A549 (cell line): ENCODE measurements at regions not wholly inside any gene's neighbourhood (a gene's known extent, or its start where the extent isn't known, plus 50 kb on each side); places are given as distances from the start of the nearest gene placed in this dataset.

Experiments
- ATAC-seq, 2 experiments: fragments of 200-7000 bp in 1 of 2; fragments of >200 bp in 1 of 2; cut with Nextera tagmentation in 1 of 2; cut with Tn5 transposase in 1 of 2; 3 replicates each; pipeline versions ENCODE4 v1.8.0 to v1.9.1; 2018 to 2020; ENCODE audit warnings: mild to moderate bottlenecking in 1 of 2, moderate library complexity in 1 of 2
- CTCF ChIA-PET: fragments of 300-600 bp; sonication (Branson Sonifier 250); formaldehyde crosslinking; extraction: SDS; loops from one replicate; lab custom pipeline; 2021; ENCODE audit warnings: antibody characterized with exemption, inconsistent platforms; lab: Yijun Ruan, JAX
- POLR2A ChIA-PET: fragments of 350-600 bp; formaldehyde crosslinking; extraction: SDS; loops from one replicate; lab custom pipeline; 2021; ENCODE audit warnings: antibody characterized with exemption, inconsistent platforms; lab: Yijun Ruan, JAX
- DNase-seq, 2 experiments: peaks; one replicate each; pipeline versions ENCODE4 v3.0.0 to v3.0.0-alpha.2; 2011 to 2016; ENCODE audit warnings: low read depth in 1 of 2, low spot score in 1 of 2
- FAIRE-seq: peaks from 2 replicates; lab custom pipeline; 2011; peaks lifted over from hg19 to GRCh38; lab: Jason Lieb, UNC
- H3K27ac ChIP-seq, 2 experiments: fragments of >200 bp; sonication (Bioruptor Twin); formaldehyde crosslinking; 3 replicates each; pipeline ENCODE4 v1.5.1; 2016 to 2017
- H3K4me1 ChIP-seq: fragments of >200 bp; sonication (Bioruptor Twin); formaldehyde crosslinking; 3 replicates; pipeline ENCODE4 v1.6.1; 2016
- H3K4me2 ChIP-seq: fragments of >200 bp; sonication (Bioruptor Twin); formaldehyde crosslinking; 3 replicates; pipeline ENCODE4 v1.6.1; 2016
- H3K4me3 ChIP-seq: fragments of >200 bp; sonication (Bioruptor Twin); formaldehyde crosslinking; 3 replicates; pipeline ENCODE4 v1.5.1; 2016
- H3K9me3 ChIP-seq: fragments of >200 bp; sonication (Bioruptor Twin); formaldehyde crosslinking; 3 replicates; pipeline ENCODE4 v1.6.1; 2016
- BHLHE40 ChIP-seq: IDR thresholded peaks from 2 replicates; pipeline ENCODE4 v1.6.1; 2012; ENCODE audit warnings: low read depth, low read length, inconsistent platforms
- CBX8 ChIP-seq: fragments of 200-600 bp; sonication (generic); IDR thresholded peaks from 2 replicates; pipeline ENCODE4 v1.6.1; 2016
- FOXS1 ChIP-seq: fragments of 250-450 bp; sonication (Bioruptor Pico); IDR thresholded peaks from 2 replicates; pipeline ENCODE4 v1.5.0; 2020; ENCODE audit warnings: mild to moderate bottlenecking, moderate library complexity
- HDAC2 ChIP-seq: fragments of 200-600 bp; sonication (generic); IDR thresholded peaks from 2 replicates; pipeline ENCODE4 v1.6.1; 2016
- HEYL ChIP-seq: fragments of 250-450 bp; sonication (Bioruptor Pico); IDR thresholded peaks from 2 replicates; pipeline ENCODE4 v1.8.0; 2021; ENCODE audit warnings: mild to moderate bottlenecking, moderate library complexity
- HOXA7 ChIP-seq: fragments of 250-450 bp; sonication (Bioruptor Pico); IDR thresholded peaks from 2 replicates; pipeline ENCODE4 v1.5.0; 2020; ENCODE audit warnings: mild to moderate bottlenecking, moderate library complexity
- JUNB ChIP-seq: fragments of >200 bp; sonication (Bioruptor Twin); formaldehyde crosslinking; IDR thresholded peaks from 2 replicates; pipeline ENCODE4 v1.6.1; 2016
- MAFK ChIP-seq: fragments of 450-650 bp; IDR thresholded peaks from 2 replicates; pipeline ENCODE4 v1.6.1; 2014; ENCODE audit not compliant: partially characterized antibody
- MAZ ChIP-seq: fragments of 150-350 bp; IDR thresholded peaks from 2 replicates; pipeline ENCODE4 v1.6.1; 2014; ENCODE audit warnings: antibody characterized with exemption, low read depth, low read length, borderline replicate concordance
- NFE2L2 ChIP-seq: fragments of 150-350 bp; conservative IDR thresholded peaks from 2 replicates; pipeline ENCODE4 v1.6.1; 2014; ENCODE audit warnings: low read length
- RCOR1 ChIP-seq: fragments of 150-350 bp; IDR thresholded peaks from 2 replicates; pipeline ENCODE4 v1.6.1; 2014; ENCODE audit warnings: antibody characterized with exemption, low read length, low read depth
- TP53 ChIP-seq: fragments of 250-450 bp; sonication (Bioruptor Pico); IDR thresholded peaks from 2 replicates; pipeline ENCODE4 v1.5.0; 2021; ENCODE audit warnings: mild to moderate bottlenecking, moderate library complexity
- ZFP36 ChIP-seq: fragments of 450-650 bp; IDR thresholded peaks from 2 replicates; pipeline ENCODE4 v1.6.1; 2014; ENCODE audit warnings: borderline replicate concordance; ENCODE audit not compliant: partially characterized antibody
- WGBS: methylation state at CpG from one replicate; pipeline ENCODE4 v1.1.6; 2017; ENCODE audit errors: missing lambda C conversion rate; 5-methylcytosine and 5-hydroxymethylcytosine counted together
- TF ChIP-seq, protein P1 (sequence below): fragments of >200 bp; sonication (Bioruptor Twin); formaldehyde crosslinking; IDR thresholded peaks from 3 replicates; pipeline ENCODE4 v1.6.1; 2016
- TF ChIP-seq, protein P2 (sequence below): fragments of >200 bp; sonication (Bioruptor Twin); formaldehyde crosslinking; IDR thresholded peaks from 3 replicates; pipeline ENCODE4 v1.5.1; 2016
- TF ChIP-seq, protein P3 (sequence below): fragments of 200-600 bp; sonication (generic); IDR thresholded peaks from 2 replicates; pipeline ENCODE4 v1.6.1; 2016; ENCODE audit warnings: antibody characterized with exemption, mild to moderate bottlenecking, moderate library complexity
- TF ChIP-seq, protein P4 (sequence below): fragments of 250-450 bp; sonication (Bioruptor Pico); IDR thresholded peaks from 2 replicates; pipeline ENCODE4 v1.5.0; 2021; ENCODE audit warnings: mild to moderate bottlenecking, moderate library complexity, borderline replicate concordance
- TF ChIP-seq, protein P5 (sequence below): IDR thresholded peaks from 2 replicates; pipeline ENCODE4 v1.6.1; 2012

DNA sequence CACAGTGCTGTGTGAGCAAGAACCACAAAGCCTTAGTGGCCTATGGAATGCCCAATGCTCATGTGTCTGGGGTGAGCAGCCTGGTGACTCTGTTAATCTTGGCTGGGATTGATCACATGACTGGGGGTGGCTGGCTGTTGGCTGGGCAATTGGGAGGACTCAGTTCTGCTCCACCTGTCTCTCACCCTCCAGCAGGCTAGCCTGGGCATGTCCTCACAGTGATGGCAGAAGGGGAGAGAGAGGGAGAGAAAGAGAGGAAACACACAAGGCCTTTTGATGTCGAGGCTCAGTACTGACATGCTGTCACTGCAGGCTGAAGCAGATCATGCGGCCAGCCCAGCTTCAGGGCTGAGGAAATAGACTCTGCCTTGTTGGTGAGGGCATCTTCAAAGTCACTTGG is 136.8 kb downstream of the TBX5 start:
- POLR2A ChIA-PET: no interaction called here
- no peak for ATAC-seq
- Histone ChIP-seq H3K4me1 (no peaks in the 10 kb centered on the region), H3K4me3 (no peak overlapping the region), H3K9me3 (no peaks in the 10 kb centered on the region), H3K27ac (no peak overlapping the region)
- WGBS: 8% methylated on average over 2 of the region's 2 CpGs
- CTCF ChIA-PET: no interaction called here
- no peak for FAIRE-seq
- TF ChIP-seq TP53 (CRISPR knock-in tag): no peak
- no peak for TF ChIP-seq HOXA7 (CRISPR knock-in tag)
- TF ChIP-seq, protein P1, sequence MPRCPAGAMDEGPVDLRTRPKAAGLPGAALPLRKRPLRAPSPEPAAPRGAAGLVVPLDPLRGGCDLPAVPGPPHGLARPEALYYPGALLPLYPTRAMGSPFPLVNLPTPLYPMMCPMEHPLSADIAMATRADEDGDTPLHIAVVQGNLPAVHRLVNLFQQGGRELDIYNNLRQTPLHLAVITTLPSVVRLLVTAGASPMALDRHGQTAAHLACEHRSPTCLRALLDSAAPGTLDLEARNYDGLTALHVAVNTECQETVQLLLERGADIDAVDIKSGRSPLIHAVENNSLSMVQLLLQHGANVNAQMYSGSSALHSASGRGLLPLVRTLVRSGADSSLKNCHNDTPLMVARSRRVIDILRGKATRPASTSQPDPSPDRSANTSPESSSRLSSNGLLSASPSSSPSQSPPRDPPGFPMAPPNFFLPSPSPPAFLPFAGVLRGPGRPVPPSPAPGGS: no peak
- no peak for TF ChIP-seq NFE2L2
- no peak for TF ChIP-seq JUNB
- TF ChIP-seq FOXS1 (CRISPR knock-in tag): no peak
- no peak for TF ChIP-seq CBX8
- TF ChIP-seq, protein P2, sequence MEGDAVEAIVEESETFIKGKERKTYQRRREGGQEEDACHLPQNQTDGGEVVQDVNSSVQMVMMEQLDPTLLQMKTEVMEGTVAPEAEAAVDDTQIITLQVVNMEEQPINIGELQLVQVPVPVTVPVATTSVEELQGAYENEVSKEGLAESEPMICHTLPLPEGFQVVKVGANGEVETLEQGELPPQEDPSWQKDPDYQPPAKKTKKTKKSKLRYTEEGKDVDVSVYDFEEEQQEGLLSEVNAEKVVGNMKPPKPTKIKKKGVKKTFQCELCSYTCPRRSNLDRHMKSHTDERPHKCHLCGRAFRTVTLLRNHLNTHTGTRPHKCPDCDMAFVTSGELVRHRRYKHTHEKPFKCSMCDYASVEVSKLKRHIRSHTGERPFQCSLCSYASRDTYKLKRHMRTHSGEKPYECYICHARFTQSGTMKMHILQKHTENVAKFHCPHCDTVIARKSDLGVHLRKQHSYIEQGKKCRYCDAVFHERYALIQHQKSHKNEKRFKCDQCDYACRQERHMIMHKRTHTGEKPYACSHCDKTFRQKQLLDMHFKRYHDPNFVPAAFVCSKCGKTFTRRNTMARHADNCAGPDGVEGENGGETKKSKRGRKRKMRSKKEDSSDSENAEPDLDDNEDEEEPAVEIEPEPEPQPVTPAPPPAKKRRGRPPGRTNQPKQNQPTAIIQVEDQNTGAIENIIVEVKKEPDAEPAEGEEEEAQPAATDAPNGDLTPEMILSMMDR: no peak
- TF ChIP-seq, all 56 proteins: peak for 0
- no peak overlapping the region for H3K4me2 ChIP-seq
- DNase-seq: no peak

DNA sequence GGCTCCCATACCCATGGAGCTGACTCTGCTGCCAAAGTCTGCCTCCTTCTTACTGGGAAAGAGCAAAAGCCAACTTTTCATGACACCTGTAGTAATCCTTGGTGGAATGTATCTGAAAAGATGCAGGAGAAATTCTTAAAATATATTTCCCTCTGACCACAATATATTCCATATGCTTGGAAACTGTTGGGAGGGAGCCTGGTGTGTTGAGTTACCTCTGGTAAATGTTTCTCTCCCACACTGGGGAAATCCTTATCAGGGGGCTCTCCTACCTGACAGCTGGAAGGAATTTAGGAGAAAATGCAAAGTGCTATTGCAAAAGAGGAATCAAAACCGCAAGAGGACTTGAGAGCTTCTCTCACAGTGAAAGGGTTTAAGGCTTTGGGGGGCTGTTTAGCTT is 139.4 kb downstream of the TBX5 start:
- DNase-seq (no peak), ATAC-seq (no peak), FAIRE-seq (no peak)
- WGBS: 0% methylated on average over 1 of the region's 1 CpG
- no peak overlapping the region for H3K4me2 ChIP-seq
- H3K27ac ChIP-seq: no peak overlapping the region
- H3K4me3 ChIP-seq: no peak overlapping the region
- H3K9me3 ChIP-seq: no peaks in the 10 kb centered on the region
- CTCF ChIA-PET: no interaction called here
- no peaks in the 10 kb centered on the region for H3K4me1 ChIP-seq
- POLR2A ChIA-PET: no interaction called here
- TF ChIP-seq MAZ: no peak
- TF ChIP-seq ZFP36: no peak
- TF ChIP-seq JUNB: no peak
- no peak for TF ChIP-seq MAFK

DNA sequence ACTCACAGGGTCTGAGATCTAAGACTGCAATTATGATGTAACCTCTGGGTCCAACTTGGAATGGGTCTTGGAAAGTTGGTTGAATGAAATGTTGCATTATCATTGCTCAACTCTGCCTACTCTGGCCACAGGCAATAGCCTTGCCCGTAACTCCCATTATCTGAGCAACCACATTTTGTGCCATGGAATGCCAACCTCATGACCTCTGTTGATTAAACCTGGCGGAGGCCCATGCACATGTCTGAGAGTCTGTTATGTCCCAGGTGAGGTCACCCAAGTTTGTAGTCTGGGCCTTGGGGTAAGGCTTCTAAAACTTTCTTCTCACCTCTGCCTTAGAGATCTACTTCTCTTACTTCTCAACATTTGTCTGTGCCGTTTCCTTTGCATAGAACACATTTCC is 140.9 kb downstream of the TBX5 start:
- WGBS: 4% methylated on average over 3 of the region's 3 CpGs
- TF ChIP-seq, protein P3, sequence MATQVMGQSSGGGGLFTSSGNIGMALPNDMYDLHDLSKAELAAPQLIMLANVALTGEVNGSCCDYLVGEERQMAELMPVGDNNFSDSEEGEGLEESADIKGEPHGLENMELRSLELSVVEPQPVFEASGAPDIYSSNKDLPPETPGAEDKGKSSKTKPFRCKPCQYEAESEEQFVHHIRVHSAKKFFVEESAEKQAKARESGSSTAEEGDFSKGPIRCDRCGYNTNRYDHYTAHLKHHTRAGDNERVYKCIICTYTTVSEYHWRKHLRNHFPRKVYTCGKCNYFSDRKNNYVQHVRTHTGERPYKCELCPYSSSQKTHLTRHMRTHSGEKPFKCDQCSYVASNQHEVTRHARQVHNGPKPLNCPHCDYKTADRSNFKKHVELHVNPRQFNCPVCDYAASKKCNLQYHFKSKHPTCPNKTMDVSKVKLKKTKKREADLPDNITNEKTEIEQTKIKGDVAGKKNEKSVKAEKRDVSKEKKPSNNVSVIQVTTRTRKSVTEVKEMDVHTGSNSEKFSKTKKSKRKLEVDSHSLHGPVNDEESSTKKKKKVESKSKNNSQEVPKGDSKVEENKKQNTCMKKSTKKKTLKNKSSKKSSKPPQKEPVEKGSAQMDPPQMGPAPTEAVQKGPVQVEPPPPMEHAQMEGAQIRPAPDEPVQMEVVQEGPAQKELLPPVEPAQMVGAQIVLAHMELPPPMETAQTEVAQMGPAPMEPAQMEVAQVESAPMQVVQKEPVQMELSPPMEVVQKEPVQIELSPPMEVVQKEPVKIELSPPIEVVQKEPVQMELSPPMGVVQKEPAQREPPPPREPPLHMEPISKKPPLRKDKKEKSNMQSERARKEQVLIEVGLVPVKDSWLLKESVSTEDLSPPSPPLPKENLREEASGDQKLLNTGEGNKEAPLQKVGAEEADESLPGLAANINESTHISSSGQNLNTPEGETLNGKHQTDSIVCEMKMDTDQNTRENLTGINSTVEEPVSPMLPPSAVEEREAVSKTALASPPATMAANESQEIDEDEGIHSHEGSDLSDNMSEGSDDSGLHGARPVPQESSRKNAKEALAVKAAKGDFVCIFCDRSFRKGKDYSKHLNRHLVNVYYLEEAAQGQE: no peak
- TF ChIP-seq, protein P4, sequence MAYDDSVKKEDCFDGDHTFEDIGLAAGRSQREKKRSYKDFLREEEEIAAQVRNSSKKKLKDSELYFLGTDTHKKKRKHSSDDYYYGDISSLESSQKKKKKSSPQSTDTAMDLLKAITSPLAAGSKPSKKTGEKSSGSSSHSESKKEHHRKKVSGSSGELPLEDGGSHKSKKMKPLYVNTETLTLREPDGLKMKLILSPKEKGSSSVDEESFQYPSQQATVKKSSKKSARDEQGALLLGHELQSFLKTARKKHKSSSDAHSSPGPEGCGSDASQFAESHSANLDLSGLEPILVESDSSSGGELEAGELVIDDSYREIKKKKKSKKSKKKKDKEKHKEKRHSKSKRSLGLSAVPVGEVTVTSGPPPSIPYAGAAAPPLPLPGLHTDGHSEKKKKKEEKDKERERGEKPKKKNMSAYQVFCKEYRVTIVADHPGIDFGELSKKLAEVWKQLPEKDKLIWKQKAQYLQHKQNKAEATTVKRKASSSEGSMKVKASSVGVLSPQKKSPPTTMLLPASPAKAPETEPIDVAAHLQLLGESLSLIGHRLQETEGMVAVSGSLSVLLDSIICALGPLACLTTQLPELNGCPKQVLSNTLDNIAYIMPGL (CRISPR knock-in tag): no peak
- TF ChIP-seq HEYL (CRISPR knock-in tag) (no peak), RCOR1 (no peak), BHLHE40 (no peak), HDAC2 (no peak)
- TF ChIP-seq, protein P5, sequence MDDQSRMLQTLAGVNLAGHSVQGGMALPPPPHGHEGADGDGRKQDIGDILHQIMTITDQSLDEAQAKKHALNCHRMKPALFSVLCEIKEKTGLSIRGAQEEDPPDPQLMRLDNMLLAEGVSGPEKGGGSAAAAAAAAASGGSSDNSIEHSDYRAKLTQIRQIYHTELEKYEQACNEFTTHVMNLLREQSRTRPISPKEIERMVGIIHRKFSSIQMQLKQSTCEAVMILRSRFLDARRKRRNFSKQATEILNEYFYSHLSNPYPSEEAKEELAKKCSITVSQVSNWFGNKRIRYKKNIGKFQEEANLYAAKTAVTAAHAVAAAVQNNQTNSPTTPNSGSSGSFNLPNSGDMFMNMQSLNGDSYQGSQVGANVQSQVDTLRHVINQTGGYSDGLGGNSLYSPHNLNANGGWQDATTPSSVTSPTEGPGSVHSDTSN: no peak
- ATAC-seq (no peak), DNase-seq (no peak), FAIRE-seq (no peak)
- POLR2A ChIA-PET: no interaction called here
- no peaks in the 10 kb centered on the region for H3K9me3 ChIP-seq
- CTCF ChIA-PET: no interaction called here
- no peak overlapping the region for H3K27ac ChIP-seq
- H3K4me1 ChIP-seq: no peaks in the 10 kb centered on the region
- no peak overlapping the region for H3K4me3 ChIP-seq
- H3K4me2 ChIP-seq: no peak overlapping the region
